Middle frontal gyrus (tissue), 1 donor: ENCODE measurements at regions not wholly inside any gene's neighbourhood (a gene's known extent, or its start where the extent isn't known, plus 50 kb on each side); places are given as distances from the start of the nearest gene placed in this dataset.
A peak's percentile ranks its signal among the peaks of the same experiment; 100 is the strongest.

Experiments
- DNase-seq: peaks from one replicate; pipeline ENCODE4 v3.0.0-alpha.2; 2015; ENCODE audit warnings: low spot score; ENCODE audit errors: extremely low spot score

- peak; percentile 76 for DNase-seq
Observed at GRCh38 chr9:129383561-129384490, 205.8 kb upstream of the IER5L start.

- no peak for DNase-seq
Observed at GRCh38 chr9:129383019-129383560, 205.0 kb upstream of the IER5L start.

GRCh38 chr9:129382281-129383018 is 204.4 kb upstream of the IER5L start:
- no peak for DNase-seq

DNA sequence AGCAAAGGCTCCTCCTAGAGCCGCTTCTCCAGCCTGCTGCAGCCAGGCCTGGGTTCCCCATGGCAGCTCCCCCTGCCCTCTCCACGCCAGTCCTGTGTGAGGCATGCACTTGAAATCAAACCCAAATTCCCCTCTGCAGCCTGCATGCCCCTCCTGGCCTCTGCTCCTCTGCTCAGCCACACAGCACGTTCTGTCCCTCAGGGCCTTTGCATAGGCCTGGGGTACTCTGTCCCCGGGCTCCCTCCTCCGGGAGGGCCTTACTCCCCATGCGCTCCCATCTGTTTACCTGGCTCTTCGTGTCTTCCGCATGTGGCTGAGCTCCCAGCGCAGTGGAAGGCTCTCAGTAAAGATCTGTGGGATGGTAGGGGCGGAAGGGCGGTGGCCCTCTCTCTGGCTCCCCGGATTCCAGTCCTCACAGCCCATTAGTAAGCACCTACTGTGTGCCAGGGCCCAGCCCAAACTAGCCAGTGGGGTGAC is 203.5 kb upstream of the IER5L start:
- DNase-seq, result no peak

DNA sequence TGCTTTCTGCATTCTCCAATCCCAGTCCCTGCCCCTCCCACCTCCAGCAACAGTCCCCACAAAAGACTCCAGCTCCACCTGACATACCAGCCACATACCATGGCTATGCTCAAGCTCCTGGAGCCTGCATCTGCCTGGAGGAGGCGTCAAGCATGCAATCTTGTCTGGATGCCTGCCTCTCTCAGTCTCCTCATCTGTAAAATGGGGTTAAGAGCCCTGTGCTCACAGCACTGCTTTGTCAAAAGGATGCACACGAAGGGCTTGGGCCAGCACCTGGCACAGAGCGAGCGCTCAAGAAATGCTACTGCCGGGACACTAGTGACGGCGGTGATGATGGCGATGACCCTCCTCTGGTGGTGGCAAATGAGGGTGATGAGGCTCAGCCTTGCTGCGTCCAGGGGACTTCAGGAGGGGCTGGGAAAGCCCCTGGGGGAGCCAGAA is 202.9 kb upstream of the IER5L start:
- no peak for DNase-seq

GRCh38 chr9:129379886-129380285 is 201.8 kb upstream of the IER5L start:
- no peak for DNase-seq

DNA sequence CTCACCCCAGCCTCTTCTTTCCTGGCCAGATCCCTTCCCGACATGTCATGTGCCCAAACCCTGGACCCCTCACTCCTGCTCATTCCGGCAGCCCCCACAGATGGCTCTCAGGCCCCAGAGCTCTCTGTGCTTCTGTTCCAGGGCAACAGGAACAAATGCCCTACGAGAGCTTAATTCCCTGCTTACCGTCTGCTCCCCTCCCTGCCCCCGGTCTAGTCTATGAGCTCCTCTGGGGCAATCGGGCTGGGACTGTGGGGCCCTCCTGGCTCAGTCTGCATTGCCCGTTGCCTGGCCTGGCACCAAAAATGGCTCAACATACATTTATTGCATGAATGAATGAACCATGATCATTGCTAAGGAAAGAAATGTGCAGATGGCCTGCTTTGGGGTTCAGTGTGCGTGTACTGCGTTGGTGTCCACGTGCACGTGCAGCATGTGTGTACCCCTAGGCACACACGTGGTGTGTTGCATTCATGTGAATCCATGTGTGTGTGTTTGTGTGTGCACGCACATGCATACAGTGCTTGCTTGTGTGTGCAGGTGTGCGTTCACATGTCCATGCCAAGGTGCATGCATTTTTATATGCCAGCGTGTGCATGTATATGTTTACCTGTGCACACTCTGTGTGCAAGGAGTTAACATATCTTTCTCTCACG is 201.2 kb upstream of the IER5L start:
- no peak for DNase-seq

- DNase-seq, result no peak
Observed at GRCh38 chr9:129377931-129378661, 200.0 kb upstream of the IER5L start.

DNA sequence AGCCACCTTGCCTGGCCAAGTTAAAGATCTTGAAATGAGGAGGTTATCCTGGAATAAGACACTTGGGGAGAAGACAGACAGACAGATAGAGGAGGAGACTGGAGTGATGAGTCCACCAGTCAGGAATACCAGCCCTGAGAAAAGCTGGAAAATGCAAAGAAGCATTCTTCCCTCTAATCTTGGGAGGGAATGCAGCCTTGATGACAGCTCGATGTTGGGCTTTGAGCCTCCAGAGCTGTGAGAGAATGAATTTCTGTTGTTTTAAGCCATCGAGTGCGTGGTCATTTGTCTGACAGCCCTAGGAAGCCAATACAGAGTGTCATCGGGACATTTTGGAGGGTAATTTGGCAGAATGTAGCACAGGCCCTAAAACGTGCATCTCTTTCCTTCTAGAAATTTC is 199.1 kb upstream of the IER5L start:
- DNase-seq, result no peak

DNA sequence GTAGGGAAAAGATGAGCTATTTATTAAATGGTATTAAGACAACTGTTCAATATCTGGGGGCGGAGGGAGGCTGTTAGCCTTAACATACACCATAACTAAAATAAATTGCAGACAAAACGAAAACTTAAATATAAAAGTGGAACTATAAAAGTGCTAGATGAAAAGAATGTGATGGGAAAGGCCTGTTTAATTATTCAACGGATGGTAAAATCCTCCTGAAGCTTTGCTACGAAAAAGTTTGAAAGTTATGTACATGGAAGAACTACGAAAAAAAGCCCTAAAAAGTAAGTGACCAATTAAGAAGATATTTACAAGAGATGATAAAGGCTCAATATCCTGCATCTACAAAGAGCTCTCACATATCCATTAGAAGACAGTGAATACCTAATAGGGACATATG is 197.8 kb upstream of the IER5L start:
- DNase-seq, result no peak

- DNase-seq, result no peak
Observed at GRCh38 chr9:129374651-129375050, 196.6 kb upstream of the IER5L start.

- DNase-seq, result no peak
Observed at GRCh38 chr9:129374231-129374630, 196.2 kb upstream of the IER5L start.

GRCh38 chr9:129373361-129373760 is 195.3 kb upstream of the IER5L start:
- no peak for DNase-seq

DNA sequence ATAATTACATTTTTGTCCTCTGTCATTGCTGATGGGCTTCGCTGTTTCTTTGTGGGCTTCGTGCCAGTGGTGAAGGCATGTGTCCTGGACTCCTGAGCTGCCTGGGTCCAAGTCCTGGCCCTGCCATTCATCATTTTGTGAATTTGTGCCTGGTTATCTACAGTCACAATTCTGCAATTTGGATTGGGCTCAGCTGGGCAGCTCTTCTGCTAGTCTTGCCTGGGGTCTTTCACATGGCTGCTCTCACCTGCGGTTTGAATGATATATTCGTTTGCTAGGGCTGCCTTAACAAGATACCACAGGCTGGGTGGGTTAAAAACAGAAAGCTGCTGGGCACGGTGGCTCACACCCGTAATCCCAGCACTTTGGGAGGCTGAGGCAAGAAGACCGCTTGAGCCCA is 192.7 kb upstream of the IER5L start:
- no peak for DNase-seq

- no peak for DNase-seq
Observed at GRCh38 chr9:129368444-129368978, 190.4 kb upstream of the IER5L start.

DNA sequence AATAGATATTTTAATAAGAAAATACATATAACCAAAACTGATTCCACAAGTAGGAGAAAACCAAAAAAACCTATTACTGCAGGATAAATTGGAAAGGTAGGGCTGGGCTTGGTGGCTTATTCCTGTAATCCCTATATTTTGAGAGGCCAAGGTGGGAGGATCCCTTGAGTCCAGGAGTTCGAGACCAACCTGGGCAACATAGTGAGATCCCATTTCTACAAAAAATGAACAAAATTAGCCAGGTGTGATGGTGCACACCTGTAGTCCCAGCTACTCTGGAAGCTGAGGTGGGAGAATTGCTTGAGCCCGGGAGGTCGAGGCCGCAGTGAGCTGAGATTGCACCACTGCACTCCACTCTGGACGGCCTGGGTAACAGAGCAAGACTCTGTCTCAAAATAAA is 189.2 kb upstream of the IER5L start:
- DNase-seq, result no peak

GRCh38 chr9:129365196-129365595 is 187.1 kb upstream of the IER5L start:
- DNase-seq, result no peak

DNA sequence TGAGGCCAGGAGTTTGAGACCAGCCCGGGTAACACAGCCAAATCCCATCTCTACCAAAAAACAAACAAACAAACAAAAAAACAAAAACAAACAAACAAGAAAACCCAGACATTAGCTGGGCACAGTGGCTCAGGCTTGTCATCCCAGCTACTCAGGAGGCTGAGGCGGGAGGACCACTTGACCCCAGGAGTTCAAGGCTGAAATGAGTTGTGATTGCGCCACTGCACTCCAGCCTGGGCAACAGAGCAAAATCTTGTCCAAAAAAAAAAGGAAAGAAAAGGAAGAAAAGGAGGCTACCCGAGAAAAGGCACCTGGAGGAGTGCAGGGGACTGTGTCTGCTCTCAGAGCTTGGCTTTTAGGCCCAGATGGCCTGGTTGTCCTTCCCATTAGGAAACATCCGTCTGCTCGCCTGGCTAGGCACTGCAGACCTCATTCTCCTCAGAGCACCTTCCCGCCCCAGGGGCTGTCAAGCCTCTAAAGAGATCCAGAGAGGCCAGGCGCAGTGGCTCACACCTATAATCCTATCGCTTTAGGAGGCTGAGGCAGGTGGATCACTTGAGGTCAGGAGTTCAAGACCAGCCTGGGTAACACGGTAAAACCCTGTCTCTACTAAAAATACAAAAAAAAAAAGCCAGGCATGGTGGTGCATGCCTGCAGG is 185.3 kb upstream of the IER5L start:
- DNase-seq, result no peak

DNA sequence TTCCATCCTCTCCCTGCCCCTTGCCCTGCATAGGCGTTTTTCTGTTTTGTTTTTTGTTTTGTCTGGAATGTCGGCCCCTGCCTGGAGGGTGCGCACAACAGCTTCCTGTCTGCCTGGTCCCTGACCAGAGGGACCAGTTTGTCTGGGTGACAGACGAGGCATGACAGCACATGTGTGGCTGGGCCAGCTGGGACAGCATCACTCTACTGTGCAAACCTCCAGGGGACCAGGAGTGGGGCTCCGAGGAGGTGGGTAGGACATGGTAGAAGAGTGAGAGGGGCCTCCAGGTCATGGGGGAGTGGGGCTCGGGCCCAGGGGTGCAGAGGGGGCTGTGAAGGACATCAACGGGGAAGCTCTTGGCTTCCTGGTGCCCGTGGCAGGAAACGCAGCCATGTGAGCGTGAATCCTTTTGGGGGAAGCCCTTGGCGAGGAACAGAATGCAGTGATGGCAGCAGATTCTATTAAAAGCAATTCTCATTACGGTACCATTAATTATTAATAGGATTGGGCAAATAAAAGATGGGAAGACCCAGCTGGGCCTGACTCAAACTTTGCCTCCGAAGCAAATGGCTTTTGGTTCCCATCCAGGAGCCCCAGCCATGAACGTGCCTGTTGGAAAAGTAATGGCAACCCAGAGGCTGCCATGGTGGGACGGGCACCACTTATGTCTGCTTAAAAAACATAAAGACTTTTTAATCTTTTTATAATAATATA is 184.4 kb upstream of the IER5L start:
- no peak for DNase-seq
